ENCODE measurements at regions not wholly inside any gene's neighbourhood (a gene's known extent, or its start where the extent isn't known, plus 50 kb on each side); places are given as distances from the start of the nearest gene placed in this dataset.

- Histone ChIP-seq H2AFZ (ENCODE audit: low read length) (no peak overlapping the region), H3K27me3 (ENCODE audit: insufficient read depth, low read length) (no peaks in the 10 kb centered on the region), H3K4me1 (ENCODE audit: insufficient read depth, low read length, severe bottlenecking) (no peaks in the 10 kb centered on the region), H3K4me3 (ENCODE audit: low read depth, low read length, poor library complexity, severe bottlenecking) (no peak overlapping the region), H3F3A (ENCODE audit: insufficient read depth, low read length) (no peaks in the 10 kb centered on the region), H3K9me3 (ENCODE audit: low read length) (no peaks in the 10 kb centered on the region), H3K79me2 (ENCODE audit: insufficient read depth, low read length) (no peaks in the 10 kb centered on the region), H3K27ac (ENCODE audit: low read depth, low read length, poor library complexity, severe bottlenecking) (no peak overlapping the region), H3K4me2 (ENCODE audit: low read length) (no peak overlapping the region), H3K9me2 (ENCODE audit: low read depth, low read length) (no peaks in the 10 kb centered on the region), H3K36me3 (ENCODE audit: insufficient read depth, low read length) (no peaks in the 10 kb centered on the region), H3K9ac (ENCODE audit: low read length) (no peak overlapping the region), H4K20me1 (ENCODE audit: insufficient read depth, low read length) (no peaks in the 10 kb centered on the region)
- TF ChIP-seq, protein P1, sequence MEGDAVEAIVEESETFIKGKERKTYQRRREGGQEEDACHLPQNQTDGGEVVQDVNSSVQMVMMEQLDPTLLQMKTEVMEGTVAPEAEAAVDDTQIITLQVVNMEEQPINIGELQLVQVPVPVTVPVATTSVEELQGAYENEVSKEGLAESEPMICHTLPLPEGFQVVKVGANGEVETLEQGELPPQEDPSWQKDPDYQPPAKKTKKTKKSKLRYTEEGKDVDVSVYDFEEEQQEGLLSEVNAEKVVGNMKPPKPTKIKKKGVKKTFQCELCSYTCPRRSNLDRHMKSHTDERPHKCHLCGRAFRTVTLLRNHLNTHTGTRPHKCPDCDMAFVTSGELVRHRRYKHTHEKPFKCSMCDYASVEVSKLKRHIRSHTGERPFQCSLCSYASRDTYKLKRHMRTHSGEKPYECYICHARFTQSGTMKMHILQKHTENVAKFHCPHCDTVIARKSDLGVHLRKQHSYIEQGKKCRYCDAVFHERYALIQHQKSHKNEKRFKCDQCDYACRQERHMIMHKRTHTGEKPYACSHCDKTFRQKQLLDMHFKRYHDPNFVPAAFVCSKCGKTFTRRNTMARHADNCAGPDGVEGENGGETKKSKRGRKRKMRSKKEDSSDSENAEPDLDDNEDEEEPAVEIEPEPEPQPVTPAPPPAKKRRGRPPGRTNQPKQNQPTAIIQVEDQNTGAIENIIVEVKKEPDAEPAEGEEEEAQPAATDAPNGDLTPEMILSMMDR (IDR thresholded peaks at IDR 0.05; ENCODE audit: low read length), result no peak
- no peak for TF ChIP-seq EZH2 (IDR thresholded peaks at IDR 0.05; ENCODE audit: borderline replicate concordance, low read length)
Observed at GRCh38 chr10:107806026-107806425, 641.5 kb upstream of the SORCS1 start.

GRCh38 chr10:107803546-107803945 lies 639.0 kb upstream of the SORCS1 start:
- H3K4me1 ChIP-seq (ENCODE audit: insufficient read depth, low read length, severe bottlenecking), result no peaks in the 10 kb centered on the region
- no peak overlapping the region for H3K27ac ChIP-seq (ENCODE audit: low read depth, low read length, poor library complexity, severe bottlenecking)
- no peaks in the 10 kb centered on the region for H3F3A ChIP-seq (ENCODE audit: insufficient read depth, low read length)
- H2AFZ ChIP-seq (ENCODE audit: low read length), result no peak overlapping the region
- H4K20me1 ChIP-seq (ENCODE audit: insufficient read depth, low read length), result no peaks in the 10 kb centered on the region
- H3K36me3 ChIP-seq (ENCODE audit: insufficient read depth, low read length), result no peaks in the 10 kb centered on the region
- H3K4me3 ChIP-seq (ENCODE audit: low read depth, low read length, poor library complexity, severe bottlenecking), result no peak overlapping the region
- H3K9me3 ChIP-seq (ENCODE audit: low read length), result no peaks in the 10 kb centered on the region
- H3K9ac ChIP-seq (ENCODE audit: low read length), result no peak overlapping the region
- no peak overlapping the region for H3K4me2 ChIP-seq (ENCODE audit: low read length)
- no peaks in the 10 kb centered on the region for H3K79me2 ChIP-seq (ENCODE audit: insufficient read depth, low read length)
- TF ChIP-seq EZH2 (IDR thresholded peaks at IDR 0.05; ENCODE audit: borderline replicate concordance, low read length), result no peak
- TF ChIP-seq, protein P1 (IDR thresholded peaks at IDR 0.05; ENCODE audit: low read length), result no peak
- H3K9me2 ChIP-seq (ENCODE audit: low read depth, low read length), result no peaks in the 10 kb centered on the region
- no peaks in the 10 kb centered on the region for H3K27me3 ChIP-seq (ENCODE audit: insufficient read depth, low read length)

DNA sequence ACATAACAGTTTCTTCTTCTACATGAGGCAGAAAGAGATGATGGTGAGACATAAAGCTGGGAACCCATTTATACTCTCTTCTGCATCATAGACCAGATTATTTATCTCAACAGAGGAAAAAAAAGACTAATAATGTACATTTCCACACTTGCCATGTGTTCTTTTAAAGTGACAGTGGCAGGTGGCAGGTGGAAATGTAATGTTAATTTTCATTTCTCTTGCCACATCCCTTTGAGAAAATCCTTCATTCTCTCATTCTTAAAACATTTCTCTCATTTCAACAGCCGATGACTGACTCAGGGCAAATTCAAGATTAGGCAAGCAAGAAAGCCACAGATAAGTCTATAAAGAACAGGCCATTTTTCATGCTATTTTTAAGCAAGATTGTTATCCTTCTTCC lies 635.6 kb upstream of the SORCS1 start:
- H3K9me3 ChIP-seq (ENCODE audit: low read length), result no peaks in the 10 kb centered on the region

More for the DNA sequence above, 635.6 kb upstream of the SORCS1 start:
- Histone ChIP-seq H3K4me1 (ENCODE audit: insufficient read depth, low read length, severe bottlenecking) (no peaks in the 10 kb centered on the region), H3F3A (ENCODE audit: insufficient read depth, low read length) (no peaks in the 10 kb centered on the region), H3K4me2 (ENCODE audit: low read length) (no peak overlapping the region), H2AFZ (ENCODE audit: low read length) (no peak overlapping the region), H3K27ac (ENCODE audit: low read depth, low read length, poor library complexity, severe bottlenecking) (no peak overlapping the region), H3K9me2 (ENCODE audit: low read depth, low read length) (no peaks in the 10 kb centered on the region), H3K36me3 (ENCODE audit: insufficient read depth, low read length) (no peaks in the 10 kb centered on the region), H3K27me3 (ENCODE audit: insufficient read depth, low read length) (no peaks in the 10 kb centered on the region), H3K4me3 (ENCODE audit: low read depth, low read length, poor library complexity, severe bottlenecking) (no peak overlapping the region), H3K79me2 (ENCODE audit: insufficient read depth, low read length) (no peaks in the 10 kb centered on the region), H4K20me1 (ENCODE audit: insufficient read depth, low read length) (no peaks in the 10 kb centered on the region), H3K9ac (ENCODE audit: low read length) (no peak overlapping the region)
- TF ChIP-seq EZH2 (IDR thresholded peaks at IDR 0.05; ENCODE audit: borderline replicate concordance, low read length), result no peak
- TF ChIP-seq, protein P1 (IDR thresholded peaks at IDR 0.05; ENCODE audit: low read length), result no peak

All from OCI-LY1 (cell line).